ENCODE measurements at regions not wholly inside any gene's neighbourhood (a gene's known extent, or its start where the extent isn't known, plus 50 kb on each side); places are given as distances from the start of the nearest gene placed in this dataset.
A peak's percentile ranks its signal among the peaks of the same experiment; 100 is the strongest.
"Not testable (repeated sequence)": the region's sequence is repeated elsewhere in the genome, so short reads cannot be mapped to it uniquely, and the experiment has no call there.

DNA sequence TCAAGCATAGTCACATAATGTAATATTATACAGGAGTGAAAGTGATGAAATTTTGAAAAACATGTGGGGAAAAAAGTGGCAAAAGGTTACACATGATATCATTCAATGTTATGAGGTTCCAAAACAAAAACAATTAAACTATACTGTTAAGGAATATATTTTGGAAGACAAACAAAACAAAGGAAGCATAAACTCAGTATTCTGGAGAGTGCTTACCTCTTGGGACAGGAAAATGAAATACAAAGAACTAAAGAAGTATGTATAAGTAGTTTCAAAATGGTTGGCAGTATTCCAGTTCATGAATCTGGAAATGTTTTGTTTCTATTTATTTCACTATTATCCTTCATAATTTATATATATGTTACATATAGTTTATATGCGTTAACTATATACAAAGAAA is 213.5 kb downstream of the MOXD1 start:
- FAIRE-seq (no peak), DNase-seq (ENCODE audit: insufficient read length, low spot score) (no peak)
- no peak for TF ChIP-seq POLR2A (IDR thresholded peaks at IDR 0.05; ENCODE audit: low read depth, low read length)

DNA sequence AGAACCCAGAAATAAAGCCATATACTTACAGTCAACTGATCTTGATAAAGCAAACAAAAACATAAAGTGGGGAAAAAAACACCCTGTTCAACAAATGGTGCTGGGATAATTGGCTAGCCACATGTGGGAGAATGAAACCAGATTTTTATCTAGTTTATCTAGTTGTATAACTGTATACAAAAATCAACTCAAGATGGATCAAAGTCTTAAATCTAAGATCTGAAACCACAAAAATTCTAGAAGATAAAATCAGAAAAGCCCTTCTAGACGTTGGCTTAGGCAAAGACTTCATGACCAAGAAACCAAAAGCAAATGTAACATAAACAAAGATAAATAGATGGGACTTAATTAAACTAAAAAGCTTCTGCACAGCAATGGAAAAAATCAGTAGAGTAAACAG is 216.3 kb downstream of the MOXD1 start:
- DNase-seq (ENCODE audit: insufficient read length, low spot score) = not testable (repeated sequence)

DNA sequence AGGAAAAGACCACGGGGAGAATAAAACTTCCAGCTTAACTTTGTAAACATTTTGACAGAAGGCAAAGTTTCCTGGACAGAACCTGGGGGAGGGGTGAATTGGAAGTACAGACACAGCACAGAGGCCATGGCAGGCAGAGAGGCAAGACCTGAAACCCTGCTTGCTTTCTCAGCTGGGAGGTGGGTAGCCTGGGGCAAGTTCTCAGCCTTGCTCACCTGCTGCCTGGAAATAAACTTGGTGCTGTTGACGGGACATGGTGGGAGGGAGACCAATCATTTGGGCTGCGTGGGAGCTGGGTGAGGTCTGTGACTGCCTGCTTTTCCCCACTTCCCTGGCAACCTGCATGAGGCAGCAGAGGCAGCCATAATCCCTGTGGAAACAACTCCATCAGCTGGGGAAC is 221.3 kb downstream of the MOXD1 start:
- no peak for DNase-seq (ENCODE audit: insufficient read length, low spot score)

More for the DNA sequence above, 216.3 kb downstream of the MOXD1 start:
- FAIRE-seq = not testable (repeated sequence)

DNA sequence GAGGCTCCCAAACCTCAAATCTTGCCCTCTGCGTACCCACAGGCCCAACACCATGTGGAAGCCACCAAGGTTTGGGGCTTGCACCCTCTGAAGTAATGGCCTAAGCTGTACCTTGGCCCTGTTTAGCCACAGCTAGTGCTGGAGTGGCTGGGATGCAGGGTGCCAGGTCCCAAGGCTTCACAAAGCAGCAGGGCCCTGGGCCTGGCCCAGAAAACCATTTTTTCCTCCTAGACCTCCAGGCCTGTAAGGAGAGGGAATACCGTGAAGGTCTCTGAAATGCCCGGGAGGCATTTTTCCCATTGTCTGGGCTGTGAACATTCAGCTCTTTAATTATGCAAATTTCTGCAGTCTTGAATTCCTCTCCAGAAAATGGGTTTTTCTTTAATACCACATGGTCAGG is 223.7 kb upstream of the CCN2 start:
- TF ChIP-seq POLR2A (IDR thresholded peaks at IDR 0.05; ENCODE audit: low read depth, low read length) = no peak
- FAIRE-seq = no peak
- no peak for DNase-seq (ENCODE audit: insufficient read length, low spot score)

More for the DNA sequence above, 221.3 kb downstream of the MOXD1 start:
- no peak for FAIRE-seq
- TF ChIP-seq POLR2A (IDR thresholded peaks at IDR 0.05; ENCODE audit: low read depth, low read length) = no peak

DNA sequence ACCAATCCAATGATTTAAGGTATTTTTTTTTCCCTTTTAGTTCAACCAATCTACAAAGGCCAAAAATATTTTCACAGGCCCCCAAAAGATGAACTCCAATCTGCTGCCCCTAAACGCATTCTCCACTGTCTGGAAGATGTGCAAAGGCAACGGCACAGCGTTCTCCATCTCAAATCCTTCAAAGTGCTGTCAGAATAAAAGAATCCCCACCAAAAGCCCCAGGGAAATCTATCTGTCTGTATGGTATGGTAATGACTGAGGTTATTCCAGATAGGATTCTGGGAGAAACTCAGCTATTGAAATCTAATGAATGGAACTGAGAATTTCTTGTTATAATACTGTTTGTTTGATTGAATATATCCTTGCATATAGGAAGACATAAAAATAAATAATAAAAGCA is 217.8 kb upstream of the CCN2 start:
- no peak for DNase-seq (ENCODE audit: insufficient read length, low spot score)
- no peak for FAIRE-seq
- TF ChIP-seq POLR2A (IDR thresholded peaks at IDR 0.05; ENCODE audit: low read depth, low read length) = no peak

DNA sequence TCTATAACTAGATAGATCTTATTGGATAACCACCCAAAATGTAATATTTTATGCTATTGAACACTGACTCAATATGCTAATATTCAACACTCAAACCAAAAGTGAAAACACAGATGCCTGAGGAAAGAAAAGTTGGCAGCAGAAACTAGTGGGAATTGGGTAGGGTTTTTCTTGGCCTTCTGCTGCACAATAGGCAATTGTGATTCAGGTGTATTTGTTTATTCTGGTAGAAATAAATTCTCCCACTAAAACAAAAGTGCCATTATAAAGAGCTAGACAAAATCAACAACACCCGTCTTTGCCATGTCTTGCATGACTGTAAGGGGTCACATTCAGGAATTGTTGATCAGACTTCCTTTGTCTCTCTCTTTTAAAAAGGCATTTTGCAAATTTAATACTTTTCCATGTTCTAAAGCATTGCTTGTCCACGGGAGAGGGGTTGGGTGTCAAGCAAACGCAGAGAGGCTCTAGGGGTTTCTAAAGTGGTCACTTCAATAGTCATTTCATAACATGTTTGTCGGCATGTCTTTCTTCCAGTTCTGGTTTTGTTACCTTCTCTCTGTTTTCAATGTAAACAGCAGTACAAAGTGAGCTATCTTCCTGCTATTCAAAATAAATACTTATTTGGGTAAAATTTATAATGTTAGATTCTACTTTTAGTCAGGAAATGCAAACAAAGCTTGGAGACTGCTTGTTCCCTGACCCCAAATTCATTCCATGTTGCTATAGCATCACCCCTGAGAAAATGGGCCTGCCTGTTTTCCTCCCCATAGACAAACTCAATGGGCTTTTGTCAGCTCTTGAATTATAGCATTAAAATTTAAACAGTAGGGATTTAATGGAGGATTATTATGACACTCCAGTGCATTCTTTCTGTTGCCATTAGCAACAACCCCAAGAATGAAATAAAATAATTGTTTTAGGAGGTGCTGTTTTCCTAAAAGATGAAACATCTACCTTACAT is 217.0 kb upstream of the CCN2 start:
- no peak for TF ChIP-seq POLR2A (IDR thresholded peaks at IDR 0.05; ENCODE audit: low read depth, low read length)
- no peak for FAIRE-seq

DNA sequence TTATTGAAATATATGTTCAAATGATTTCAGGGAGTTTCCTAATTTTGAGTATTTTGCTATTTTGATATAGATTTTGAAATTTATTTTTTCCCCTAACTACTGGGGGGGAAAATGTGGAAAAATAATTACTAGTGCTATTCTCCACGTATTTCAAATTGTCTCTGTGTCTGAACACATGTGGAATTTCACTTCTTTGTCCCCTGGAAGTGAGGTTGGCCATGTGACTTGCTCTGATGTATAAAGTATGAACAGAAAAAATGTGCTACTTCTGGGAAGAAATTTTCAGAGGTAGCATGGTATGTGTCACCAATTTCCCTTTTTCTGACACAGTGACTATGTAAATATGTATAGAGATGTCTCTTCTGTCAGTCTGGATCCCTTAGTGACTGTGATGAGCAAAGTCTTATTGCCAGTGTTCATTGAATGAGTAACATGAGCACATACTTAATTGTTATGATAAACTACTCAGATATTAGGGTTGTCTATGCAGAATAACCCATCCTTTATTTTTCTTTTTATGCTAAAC is 215.4 kb upstream of the CCN2 start:
- DNase-seq (ENCODE audit: insufficient read length, low spot score) (no peak), FAIRE-seq (no peak)
- TF ChIP-seq POLR2A (IDR thresholded peaks at IDR 0.05; ENCODE audit: low read depth, low read length) = no peak

More for the DNA sequence above, 217.0 kb upstream of the CCN2 start:
- no peak for DNase-seq (ENCODE audit: insufficient read length, low spot score)

DNA sequence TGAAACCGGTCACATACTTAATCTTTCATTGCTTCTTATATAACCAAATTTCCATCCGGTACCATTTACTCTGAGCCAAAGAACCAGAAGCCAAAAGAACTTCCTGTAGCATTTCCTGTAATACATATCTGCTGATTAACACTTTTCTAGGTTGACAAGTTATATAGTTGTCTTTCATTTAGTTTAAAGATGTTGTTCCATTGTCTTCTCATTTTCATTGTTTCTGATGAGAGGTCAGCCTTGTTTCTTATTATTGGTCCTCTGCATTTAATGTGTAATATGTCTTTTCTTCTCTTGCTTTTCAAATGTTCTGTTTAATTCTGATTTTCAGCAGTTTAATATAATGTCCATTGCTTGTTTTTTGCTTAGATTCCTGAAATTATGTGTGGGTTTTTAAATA is 214.5 kb upstream of the CCN2 start:
- DNase-seq (ENCODE audit: insufficient read length, low spot score) = no peak
- FAIRE-seq = no peak
- TF ChIP-seq POLR2A (IDR thresholded peaks at IDR 0.05; ENCODE audit: low read depth, low read length) = no peak

DNA sequence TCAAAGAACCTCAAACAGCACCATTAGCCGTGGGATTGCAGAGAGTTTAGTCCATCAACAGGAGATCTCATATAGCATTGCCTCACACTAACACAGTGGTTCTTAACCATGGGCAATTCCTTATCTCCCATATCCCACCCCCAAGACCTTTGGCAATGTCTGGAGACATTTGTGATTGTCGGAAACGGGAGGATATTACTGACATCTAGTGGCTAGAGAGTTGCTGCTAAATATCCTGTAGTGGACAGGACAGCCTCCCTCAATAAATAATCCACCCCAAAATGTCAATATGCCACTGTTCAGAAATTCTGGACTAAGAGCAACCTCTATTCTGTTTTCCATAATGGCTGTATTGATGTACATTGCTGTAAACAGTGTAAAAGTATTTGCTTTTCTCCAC is 210.1 kb upstream of the CCN2 start:
- FAIRE-seq (peak; percentile 36), DNase-seq (ENCODE audit: insufficient read length, low spot score) (no peak)
- TF ChIP-seq POLR2A (IDR thresholded peaks at IDR 0.05; ENCODE audit: low read depth, low read length) = no peak

DNA sequence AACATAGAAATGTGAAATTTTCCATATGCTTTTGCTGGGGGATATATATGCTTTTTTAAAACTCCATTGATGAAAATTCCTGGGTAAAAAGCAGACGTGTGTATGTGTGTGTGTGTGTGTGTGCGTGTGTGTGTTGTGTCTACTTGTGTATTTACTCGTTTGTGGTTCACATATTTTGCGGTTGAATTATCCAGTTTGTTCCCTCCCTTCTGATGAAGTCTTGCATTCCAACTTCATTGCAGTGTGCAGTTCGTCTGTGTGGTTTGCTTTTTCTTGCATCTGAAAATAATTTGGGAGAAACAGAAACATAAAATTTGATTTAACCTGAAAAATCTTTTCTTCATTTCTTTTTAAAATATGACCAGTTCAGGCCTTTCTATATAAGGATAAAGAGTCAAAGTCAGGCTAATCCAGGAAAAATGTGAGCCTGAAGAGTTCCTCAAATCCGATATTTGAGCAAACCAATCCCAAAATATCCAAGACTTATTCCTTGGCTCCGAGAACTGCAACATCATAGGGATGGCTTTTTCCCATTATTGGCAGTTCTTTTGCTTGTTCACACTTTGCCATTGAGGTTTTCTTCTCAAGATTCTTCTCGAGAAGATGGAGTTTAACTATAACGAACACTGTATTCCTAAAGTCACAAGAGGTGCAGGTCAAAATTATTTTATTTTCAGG is 202.2 kb upstream of the CCN2 start:
- no peak for FAIRE-seq
- no peak for DNase-seq (ENCODE audit: insufficient read length, low spot score)
- TF ChIP-seq POLR2A (IDR thresholded peaks at IDR 0.05; ENCODE audit: low read depth, low read length) = no peak

DNA sequence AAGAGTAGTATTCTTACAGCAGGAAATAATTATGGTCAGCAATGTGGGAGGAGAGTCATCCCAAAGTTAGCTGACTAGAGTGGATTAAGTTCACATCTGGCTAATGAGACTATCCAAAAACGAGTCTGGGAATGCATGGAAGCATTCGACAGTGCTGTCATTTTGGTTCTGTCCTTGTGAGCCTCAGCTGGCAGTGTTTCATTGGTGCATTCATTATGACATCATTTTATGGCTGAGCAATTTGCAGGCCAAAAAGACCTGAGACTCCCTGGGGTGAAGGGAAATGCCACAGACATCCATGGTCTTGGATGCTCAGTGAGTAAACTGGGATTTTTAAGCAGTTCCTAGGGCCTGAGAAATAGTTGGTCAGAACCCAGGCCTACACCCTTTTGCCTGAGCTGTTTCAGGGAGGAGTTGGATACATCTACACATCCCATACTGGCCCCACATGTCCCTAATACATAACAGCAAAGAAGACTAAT is 196.4 kb upstream of the CCN2 start:
- DNase-seq (ENCODE audit: insufficient read length, low spot score) (no peak), FAIRE-seq (peak; percentile 48)
- TF ChIP-seq POLR2A (IDR thresholded peaks at IDR 0.05; ENCODE audit: low read depth, low read length) = no peak

DNA sequence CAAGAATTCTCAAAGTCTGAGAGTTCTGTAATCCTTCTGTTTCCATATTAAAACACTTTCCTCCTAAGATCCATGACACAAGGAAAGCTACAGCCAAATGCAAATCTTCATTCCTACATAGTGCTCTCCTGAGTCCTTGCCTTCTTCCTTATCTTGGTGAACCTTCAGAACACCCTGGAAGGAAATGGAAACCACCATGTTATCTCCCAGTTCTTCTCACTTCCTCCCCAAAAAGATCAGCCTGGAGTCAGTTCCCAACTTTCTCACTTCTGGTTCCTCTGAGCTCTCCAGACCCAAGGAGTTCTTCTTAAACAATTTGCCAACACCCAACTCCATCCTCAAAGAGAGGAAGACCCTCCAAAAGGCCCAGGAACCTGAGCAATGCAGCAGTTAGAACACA is 193.3 kb upstream of the CCN2 start:
- TF ChIP-seq POLR2A (IDR thresholded peaks at IDR 0.05; ENCODE audit: low read depth, low read length) = no peak
- FAIRE-seq (no peak), DNase-seq (ENCODE audit: insufficient read length, low spot score) (no peak)

DNA sequence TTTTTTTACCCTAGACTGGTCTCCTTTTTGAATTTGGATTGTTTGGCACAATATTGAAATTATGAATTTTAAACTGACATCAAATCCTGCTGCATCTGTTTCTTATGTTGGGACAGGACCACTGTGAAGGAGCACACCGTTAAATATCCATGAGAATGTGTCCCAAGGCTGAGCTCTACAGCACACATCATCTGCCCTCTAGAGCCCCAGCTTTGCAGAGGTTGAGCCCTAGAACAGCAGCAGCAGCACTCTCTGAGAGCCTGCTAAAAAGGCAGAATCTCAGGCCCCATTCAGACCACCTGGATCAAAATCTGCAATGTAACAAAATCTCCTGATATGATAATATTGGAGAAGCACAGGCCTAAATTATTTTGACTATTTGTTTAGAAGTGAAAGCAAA is 192.1 kb upstream of the CCN2 start:
- FAIRE-seq (no peak), DNase-seq (ENCODE audit: insufficient read length, low spot score) (no peak)
- no peak for TF ChIP-seq POLR2A (IDR thresholded peaks at IDR 0.05; ENCODE audit: low read depth, low read length)

DNA sequence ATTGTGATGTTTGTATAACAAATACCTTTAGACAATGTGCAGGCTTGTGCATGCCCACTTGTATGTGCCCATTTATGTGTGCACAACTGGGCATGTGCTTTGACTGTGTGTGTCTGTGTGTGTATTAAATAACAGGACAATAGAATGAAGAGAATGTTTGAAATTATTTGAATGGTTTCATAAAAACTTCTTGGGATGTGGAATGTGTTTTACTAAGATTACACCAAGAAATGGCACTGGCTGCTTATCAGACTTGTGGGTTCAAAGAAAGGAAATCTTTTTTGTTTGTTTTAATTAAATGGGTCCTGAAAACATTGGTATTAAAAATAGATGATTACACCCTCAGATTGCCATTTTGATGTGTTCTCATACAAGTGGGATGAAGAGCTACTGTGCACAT is 191.6 kb upstream of the CCN2 start:
- TF ChIP-seq POLR2A (IDR thresholded peaks at IDR 0.05; ENCODE audit: low read depth, low read length) = no peak
- FAIRE-seq = no peak

More for the DNA sequence above, 191.6 kb upstream of the CCN2 start:
- DNase-seq (ENCODE audit: insufficient read length, low spot score) = no peak

All from H54 (cell line).